ENCODE measurements at regions not wholly inside any gene's neighbourhood (a gene's known extent, or its start where the extent isn't known, plus 50 kb on each side); places are given as distances from the start of the nearest gene placed in this dataset.

- Histone ChIP-seq H3K36me3 (no peaks in the 10 kb centered on the region), H3K27me3 (no peaks in the 10 kb centered on the region), H3K4me3 (no peak overlapping the region), H3K9me3 (no peaks in the 10 kb centered on the region), H3K4me1 (peaks cover 0 to 9% (median 0%) of the 10 kb centered on the region in 9 donors), H3K27ac (no peak overlapping the region)
- ATAC-seq: no peak
- no peak for DNase-seq
- WGBS, 2 donors: 96 to 100% methylated on average over 1 of the region's 1 CpG
- intact Hi-C loops (cut with DNase I): no loop called here
- no peak for TF ChIP-seq CTCF (IDR thresholded peaks at IDR 0.05)
Measured at GRCh38 chr1:114314098-114314497, 160.4 kb upstream of the SYT6 start.

GRCh38 chr1:114310695-114311271, 157.1 kb upstream of the SYT6 start:
- ATAC-seq: peak in 5 of 8 donors; percentile 27 to 50 (median 38)
- Histone ChIP-seq H3K27ac (no peak overlapping the region), H3K36me3 (no peaks in the 10 kb centered on the region), H3K9me3 (peaks cover 0 to 4% (median 0%) of the 10 kb centered on the region in 11 donors), H3K4me1 (peaks cover 0 to 9% (median 0%) of the 10 kb centered on the region in 9 donors), H3K27me3 (no peaks in the 10 kb centered on the region), H3K4me3 (no peak overlapping the region)
- 22 to 33% methylated on average over 3 of the region's 3 CpGs for WGBS, 2 donors
- intact Hi-C loops (cut with DNase I): no loop called here
- TF ChIP-seq CTCF (IDR thresholded peaks at IDR 0.05): no peak
- no peak for DNase-seq

- TF ChIP-seq CTCF (IDR thresholded peaks at IDR 0.05): no peak
- Histone ChIP-seq H3K27ac (no peak overlapping the region), H3K4me3 (no peak overlapping the region), H3K9me3 (no peaks in the 10 kb centered on the region), H3K36me3 (no peaks in the 10 kb centered on the region), H3K4me1 (no peaks in the 10 kb centered on the region), H3K27me3 (no peaks in the 10 kb centered on the region)
- intact Hi-C loops (cut with DNase I): no loop called here
- DNase-seq: no peak
- 89 to 90% methylated on average over 1 to 2 of the region's 2 CpGs for WGBS, 2 donors
- ATAC-seq: no peak
Measured at GRCh38 chr1:114302821-114303220, 149.2 kb upstream of the SYT6 start.

- TF ChIP-seq CTCF (IDR thresholded peaks at IDR 0.05): peak in 1 of 9 donors; percentile 11
- no peak for DNase-seq
- no peaks in the 10 kb centered on the region for H3K9me3 ChIP-seq
- no peak overlapping the region for H3K4me3 ChIP-seq
- no peak overlapping the region for H3K27ac ChIP-seq
- no peaks in the 10 kb centered on the region for H3K4me1 ChIP-seq
- no peaks in the 10 kb centered on the region for H3K36me3 ChIP-seq
- H3K27me3 ChIP-seq: peaks cover 0 to 3% (median 0%) of the 10 kb centered on the region in 7 donors
- no peak for ATAC-seq
- WGBS, 2 donors: 54 to 59% methylated on average over 9 of the region's 9 CpGs
- intact Hi-C loops (cut with DNase I): loop anchor here in 1 of 10 donors (10.0 kb wide), 1 partner anchor 465 kb away; no protein-coding TSS in a partner anchor
Measured at GRCh38 chr1:114299331-114299975, 145.8 kb upstream of the SYT6 start.
